CD4-positive, alpha-beta memory T cell (primary cell): ENCODE measurements at regions not wholly inside any gene's neighbourhood (a gene's known extent, or its start where the extent isn't known, plus 50 kb on each side); places are given as distances from the start of the nearest gene placed in this dataset.

Experiments used
- CTCF ChIA-PET: fragments of 350-600 bp; sonication (Branson Sonifier 250); formaldehyde crosslinking; loops from one replicate; lab custom pipeline; 2021; ENCODE audit warnings: inconsistent platforms; ENCODE audit not compliant: partially characterized antibody; lab: Charles Lee
- POLR2A ChIA-PET: fragments of 350-600 bp; sonication (Branson Sonifier 250); formaldehyde crosslinking; loops from one replicate; lab custom pipeline; 2021; ENCODE audit not compliant: partially characterized antibody; lab: Charles Lee
- DNase-seq, 5 donors: peaks; one replicate each; pipeline versions ENCODE4 v3.0.0 to v3.0.0-alpha.2; 2020 to 2022; ENCODE audit warnings: mixed read lengths in 1 of 5
- H3K27ac ChIP-seq: one replicate; pipeline ENCODE4 v1.7.0; 2013; ENCODE audit warnings: low read depth, low read length
- H3K27me3 ChIP-seq: 2 replicates; pipeline ENCODE4 v1.7.0; 2013; ENCODE audit warnings: mild to moderate bottlenecking, low read length, moderate library complexity; ENCODE audit not compliant: insufficient read depth
- H3K36me3 ChIP-seq: 2 replicates; pipeline ENCODE4 v1.7.0; 2013; ENCODE audit warnings: mild to moderate bottlenecking, low read length, moderate library complexity; ENCODE audit not compliant: insufficient read depth
- H3K4me1 ChIP-seq: 2 replicates; pipeline ENCODE4 v1.7.0; 2013; ENCODE audit warnings: mild to moderate bottlenecking, low read length, moderate library complexity; ENCODE audit not compliant: insufficient read depth
- H3K4me3 ChIP-seq, 2 donors: one replicate each; pipeline ENCODE4 v1.7.0; 2013; ENCODE audit warnings: low read length in 2 of 2, mild to moderate bottlenecking in 1 of 2
- H3K9me3 ChIP-seq, 2 donors: one replicate each; pipeline ENCODE4 v1.7.0; 2013; ENCODE audit warnings: low read length in 2 of 2, control low read depth in 1 of 2; ENCODE audit not compliant: control insufficient read depth in 1 of 2
- H3K27ac Mint-ChIP-seq, 7 donors: one replicate each; pipeline ENCODE4 v1.8.0; 2020 to 2021; ENCODE audit warnings: mixed read lengths in 7 of 7, mild to moderate bottlenecking in 6 of 7, inconsistent platforms in 3 of 7, moderate library complexity in 3 of 7
- H3K27me3 Mint-ChIP-seq, 2 donors: one replicate each; pipeline ENCODE4 v1.8.0; 2020 to 2021; ENCODE audit warnings: mixed read lengths in 2 of 2
- H3K36me3 Mint-ChIP-seq, 2 donors: one replicate each; pipeline ENCODE4 v1.8.0; 2020 to 2021; ENCODE audit warnings: mixed read lengths in 2 of 2, inconsistent platforms in 1 of 2, mild to moderate bottlenecking in 1 of 2
- H3K4me1 Mint-ChIP-seq, 4 donors: one replicate each; pipeline ENCODE4 v1.8.0; 2020 to 2021; ENCODE audit warnings: mixed read lengths in 4 of 4, mild to moderate bottlenecking in 1 of 4
- H3K4me3 Mint-ChIP-seq, 8 donors: one replicate each; pipeline ENCODE4 v1.8.0; 2020 to 2021; ENCODE audit warnings: mixed read lengths in 8 of 8, mild to moderate bottlenecking in 7 of 8, moderate library complexity in 6 of 8, inconsistent platforms in 3 of 8
- H3K9me3 Mint-ChIP-seq, 8 donors: one replicate each; pipeline ENCODE4 v1.8.0; 2020 to 2021; ENCODE audit warnings: mixed read lengths in 8 of 8, mild to moderate bottlenecking in 5 of 8, inconsistent platforms in 3 of 8, moderate library complexity in 1 of 8
- intact Hi-C: fragments of 100-400 bp; cut with micrococcal nuclease; formaldehyde crosslinking; loops from one replicate; pipeline ENCODE4 v1.15.1; 2023

DNA sequence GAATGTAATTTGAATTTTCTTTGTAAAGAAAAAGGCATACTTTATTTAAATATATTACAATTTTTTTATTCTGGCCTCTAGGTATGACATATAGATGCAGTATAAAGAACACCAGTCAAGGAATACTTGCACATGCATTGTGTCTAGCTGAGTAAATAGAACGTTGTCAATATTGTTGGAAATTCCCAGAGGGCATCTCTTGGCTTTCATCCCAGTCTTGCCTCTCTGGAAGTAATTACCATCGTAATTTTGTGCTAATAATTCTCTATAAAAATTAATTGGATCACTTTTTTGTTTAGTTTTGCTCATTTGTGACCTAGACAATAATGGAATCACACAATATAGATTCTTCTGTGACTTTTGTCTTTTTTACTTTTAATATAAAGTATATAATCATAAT is 1052.3 kb upstream of the CELF2 start:
- H3K27me3 Mint-ChIP-seq, result no peaks in the 10 kb centered on the region
- Histone ChIP-seq H3K4me1 (no peaks in the 10 kb centered on the region), H3K27ac (no peak overlapping the region), H3K4me3 (no peak overlapping the region), H3K27me3 (no peaks in the 10 kb centered on the region), H3K36me3 (no peaks in the 10 kb centered on the region), H3K9me3 (no peaks in the 10 kb centered on the region)
- intact Hi-C loops, result no loop called here
- no peak overlapping the region for H3K4me3 Mint-ChIP-seq
- H3K4me1 Mint-ChIP-seq, result no peaks in the 10 kb centered on the region
- ChIA-PET POLR2A (no interaction called here), CTCF (no interaction called here)
- DNase-seq, result no peak
- H3K36me3 Mint-ChIP-seq, result no peaks in the 10 kb centered on the region
- no peak overlapping the region for H3K27ac Mint-ChIP-seq
- H3K9me3 Mint-ChIP-seq, result peaks cover 0 to 4% (median 0%) of the 10 kb centered on the region in 8 donors

DNA sequence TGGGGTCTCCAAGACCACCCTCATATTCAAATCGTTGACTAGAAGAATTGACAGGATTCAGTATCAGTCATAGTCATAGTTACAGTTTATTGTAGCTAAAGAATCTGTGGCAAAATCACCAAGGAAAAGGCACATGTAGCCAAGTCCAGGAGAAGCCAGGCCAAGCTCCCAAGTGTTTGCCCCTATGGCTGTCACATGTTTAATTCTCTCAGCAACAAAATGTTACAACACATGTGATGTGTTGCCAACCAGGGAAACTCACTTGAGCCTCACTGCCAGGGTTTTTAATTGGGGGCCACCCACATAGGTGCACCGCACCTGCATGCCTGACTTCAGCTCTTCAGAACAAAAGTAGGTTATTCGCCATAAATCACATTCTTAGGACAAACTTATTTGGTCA is 1030.9 kb upstream of the CELF2 start:
- Mint-ChIP-seq H3K9me3 (peaks cover 0 to 10% (median 3%) of the 10 kb centered on the region in 8 donors), H3K4me3 (no peak overlapping the region), H3K4me1 (no peaks in the 10 kb centered on the region), H3K27ac (no peak overlapping the region), H3K36me3 (no peaks in the 10 kb centered on the region), H3K27me3 (peaks cover 0 to 3% of the 10 kb centered on the region in 2 donors)
- ChIA-PET CTCF (interaction anchor here (0.9 kb wide), 1 partner anchor 13 kb away, joined by 3 read pairs; no protein-coding TSS in a partner anchor), POLR2A (no interaction called here)
- Histone ChIP-seq H3K36me3 (no peaks in the 10 kb centered on the region), H3K27ac (no peak overlapping the region), H3K27me3 (no peaks in the 10 kb centered on the region), H3K4me3 (no peak overlapping the region), H3K4me1 (no peaks in the 10 kb centered on the region), H3K9me3 (no peaks in the 10 kb centered on the region)
- intact Hi-C loops, result no loop called here
- no peak for DNase-seq

DNA sequence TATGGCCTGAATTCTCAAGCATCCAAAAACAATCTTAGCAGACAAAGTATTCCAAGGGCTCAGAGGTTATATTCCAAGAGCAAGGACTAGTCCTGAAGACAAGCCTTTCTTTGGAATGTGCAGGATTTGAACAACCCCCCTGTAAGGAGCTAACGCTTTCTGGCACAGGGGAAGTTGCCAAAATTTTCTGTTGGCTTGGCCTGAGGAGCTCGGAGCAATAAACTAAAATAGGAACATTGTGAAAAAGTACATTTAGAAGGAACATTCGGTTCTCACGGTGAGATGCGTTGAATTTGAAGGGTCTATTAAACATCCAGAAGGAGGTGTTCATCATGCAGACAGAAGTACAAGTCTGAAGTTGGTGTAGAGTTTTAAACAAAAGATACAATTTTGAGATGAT is 1030.5 kb upstream of the CELF2 start:
- Histone ChIP-seq H3K9me3 (no peaks in the 10 kb centered on the region), H3K4me3 (no peak overlapping the region), H3K36me3 (no peaks in the 10 kb centered on the region), H3K27ac (no peak overlapping the region), H3K27me3 (no peaks in the 10 kb centered on the region), H3K4me1 (no peaks in the 10 kb centered on the region)
- Mint-ChIP-seq H3K4me1 (no peaks in the 10 kb centered on the region), H3K4me3 (no peak overlapping the region), H3K36me3 (no peaks in the 10 kb centered on the region), H3K9me3 (peaks cover 0 to 10% (median 3%) of the 10 kb centered on the region in 8 donors), H3K27me3 (peaks cover 0 to 3% of the 10 kb centered on the region in 2 donors), H3K27ac (no peak overlapping the region)
- CTCF ChIA-PET, result interaction anchor here (0.9 kb wide), 1 partner anchor 13 kb away, joined by 3 read pairs; no protein-coding TSS in a partner anchor
- intact Hi-C loops, result no loop called here
- POLR2A ChIA-PET, result no interaction called here
- no peak for DNase-seq

DNA sequence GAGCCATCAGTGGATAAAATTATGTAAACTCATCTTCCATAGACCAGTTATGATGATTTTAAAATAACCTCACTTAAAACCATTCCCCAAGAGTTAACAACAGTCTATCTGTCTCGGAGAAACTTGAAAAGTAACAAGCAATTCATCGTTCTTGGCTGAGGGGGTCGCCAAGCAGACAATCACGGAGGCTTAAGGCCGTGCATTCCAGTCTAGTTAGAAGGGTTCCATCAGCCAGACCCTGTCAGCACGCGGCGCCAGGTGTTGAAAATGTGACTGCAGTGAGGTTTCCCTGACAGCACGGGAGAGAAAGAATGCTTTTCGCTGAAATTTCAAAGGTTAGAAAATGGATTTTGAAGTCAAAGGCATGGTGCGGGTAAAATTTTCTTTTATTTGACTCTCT is 1025.0 kb upstream of the CELF2 start:
- intact Hi-C loops, result no loop called here
- Mint-ChIP-seq H3K9me3 (peaks cover 0 to 4% (median 0%) of the 10 kb centered on the region in 8 donors), H3K27ac (no peak overlapping the region), H3K4me1 (no peaks in the 10 kb centered on the region), H3K36me3 (no peaks in the 10 kb centered on the region), H3K4me3 (no peak overlapping the region), H3K27me3 (peaks cover 0 to 1% of the 10 kb centered on the region in 2 donors)
- H3K27ac ChIP-seq, result no peak overlapping the region
- H3K9me3 ChIP-seq, result no peaks in the 10 kb centered on the region
- DNase-seq, result no peak
- POLR2A ChIA-PET, result no interaction called here
- H3K27me3 ChIP-seq, result no peaks in the 10 kb centered on the region
- CTCF ChIA-PET, result no interaction called here
- H3K4me3 ChIP-seq, result no peak overlapping the region
- no peaks in the 10 kb centered on the region for H3K36me3 ChIP-seq
- H3K4me1 ChIP-seq, result no peaks in the 10 kb centered on the region

DNA sequence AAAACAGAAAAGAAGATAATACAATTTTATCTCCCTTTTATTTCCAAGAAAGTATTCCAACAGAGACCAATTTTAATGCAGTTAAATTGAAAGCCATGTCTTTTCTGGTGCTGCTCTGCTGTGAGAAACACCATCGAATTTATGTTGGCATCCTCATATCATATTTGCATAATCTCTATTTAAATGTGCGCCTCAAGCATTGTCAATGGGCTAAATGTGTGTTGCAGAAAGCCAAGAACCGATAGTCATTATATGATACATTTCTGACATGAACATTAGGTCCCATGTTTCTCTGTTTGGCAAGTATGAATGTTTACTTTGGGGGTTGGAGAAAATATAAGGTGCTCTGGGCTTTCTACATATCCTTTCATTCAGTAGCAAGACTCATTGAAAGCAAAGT is 1023.5 kb upstream of the CELF2 start:
- Mint-ChIP-seq H3K27ac (no peak overlapping the region), H3K27me3 (peaks cover 0 to 1% of the 10 kb centered on the region in 2 donors), H3K36me3 (no peaks in the 10 kb centered on the region), H3K4me3 (no peak overlapping the region), H3K4me1 (no peaks in the 10 kb centered on the region), H3K9me3 (peaks cover 0 to 9% (median 2%) of the 10 kb centered on the region in 8 donors)
- POLR2A ChIA-PET, result no interaction called here
- H3K9me3 ChIP-seq, result no peaks in the 10 kb centered on the region
- no peaks in the 10 kb centered on the region for H3K27me3 ChIP-seq
- DNase-seq, result no peak
- intact Hi-C loops, result no loop called here
- H3K27ac ChIP-seq, result no peak overlapping the region
- CTCF ChIA-PET, result interaction anchor here (1.0 kb wide), 1 partner anchor 9 kb away, joined by 4 read pairs; no protein-coding TSS in a partner anchor
- no peak overlapping the region for H3K4me3 ChIP-seq
- H3K4me1 ChIP-seq, result no peaks in the 10 kb centered on the region
- H3K36me3 ChIP-seq, result no peaks in the 10 kb centered on the region

DNA sequence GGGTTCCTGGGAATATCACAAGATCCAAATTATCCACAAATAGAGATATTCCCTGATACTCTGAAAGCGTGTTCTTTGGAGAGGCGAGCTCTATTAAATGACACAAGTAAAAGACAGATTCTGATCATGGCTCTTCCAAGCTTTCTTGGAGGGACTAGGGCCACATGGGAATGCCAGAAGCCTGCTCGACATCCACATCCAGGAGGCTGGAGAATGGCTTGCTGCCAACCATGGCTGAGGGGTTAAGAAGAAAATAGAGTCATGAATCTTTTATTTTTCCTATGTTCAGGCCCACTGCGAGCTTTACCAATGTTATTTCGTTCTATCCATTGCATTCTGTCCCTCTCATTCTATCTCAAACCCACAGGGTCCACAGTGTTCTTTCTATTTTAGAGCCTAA is 1018.0 kb upstream of the CELF2 start:
- no peaks in the 10 kb centered on the region for H3K36me3 Mint-ChIP-seq
- Histone ChIP-seq H3K9me3 (no peaks in the 10 kb centered on the region), H3K4me1 (no peaks in the 10 kb centered on the region), H3K36me3 (no peaks in the 10 kb centered on the region), H3K27me3 (no peaks in the 10 kb centered on the region), H3K4me3 (no peak overlapping the region), H3K27ac (no peak overlapping the region)
- H3K9me3 Mint-ChIP-seq, result peaks cover 0 to 9% (median 3%) of the 10 kb centered on the region in 8 donors
- no peak overlapping the region for H3K27ac Mint-ChIP-seq
- intact Hi-C loops, result no loop called here
- no peak for DNase-seq
- POLR2A ChIA-PET, result no interaction called here
- no peaks in the 10 kb centered on the region for H3K4me1 Mint-ChIP-seq
- CTCF ChIA-PET, result interaction anchor here (1.0 kb wide), 1 partner anchor 12 kb away, joined by 3 read pairs; no protein-coding TSS in a partner anchor
- H3K27me3 Mint-ChIP-seq, result no peaks in the 10 kb centered on the region
- H3K4me3 Mint-ChIP-seq, result no peak overlapping the region

DNA sequence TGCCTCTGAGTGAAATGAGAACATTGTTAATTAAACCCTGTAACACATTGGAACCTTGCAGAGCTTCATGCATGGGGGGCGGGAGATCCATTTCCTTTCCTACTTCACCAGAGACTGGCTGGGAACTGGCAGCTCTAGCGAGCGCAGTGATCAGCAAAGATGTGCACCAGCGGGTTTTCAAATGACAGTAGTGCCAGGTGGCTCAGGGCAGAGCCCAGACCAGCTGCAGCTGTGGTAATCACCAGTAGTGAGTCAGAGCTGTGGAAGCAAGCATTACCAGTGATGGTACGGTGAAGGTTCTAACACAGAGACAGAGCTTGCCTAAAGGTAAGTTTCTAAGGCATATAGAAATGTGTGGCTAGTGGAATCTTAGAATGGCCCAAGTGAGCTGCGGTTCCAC is 1009.7 kb upstream of the CELF2 start:
- no peak for DNase-seq
- CTCF ChIA-PET, result no interaction called here
- Mint-ChIP-seq H3K36me3 (no peaks in the 10 kb centered on the region), H3K27me3 (peaks cover 0 to 2% of the 10 kb centered on the region in 2 donors), H3K9me3 (no peaks in the 10 kb centered on the region), H3K4me3 (no peak overlapping the region), H3K4me1 (no peaks in the 10 kb centered on the region), H3K27ac (no peak overlapping the region)
- Histone ChIP-seq H3K36me3 (no peaks in the 10 kb centered on the region), H3K9me3 (no peaks in the 10 kb centered on the region), H3K4me1 (no peaks in the 10 kb centered on the region), H3K27me3 (no peaks in the 10 kb centered on the region), H3K27ac (no peak overlapping the region), H3K4me3 (no peak overlapping the region)
- POLR2A ChIA-PET, result no interaction called here
- intact Hi-C loops, result no loop called here

DNA sequence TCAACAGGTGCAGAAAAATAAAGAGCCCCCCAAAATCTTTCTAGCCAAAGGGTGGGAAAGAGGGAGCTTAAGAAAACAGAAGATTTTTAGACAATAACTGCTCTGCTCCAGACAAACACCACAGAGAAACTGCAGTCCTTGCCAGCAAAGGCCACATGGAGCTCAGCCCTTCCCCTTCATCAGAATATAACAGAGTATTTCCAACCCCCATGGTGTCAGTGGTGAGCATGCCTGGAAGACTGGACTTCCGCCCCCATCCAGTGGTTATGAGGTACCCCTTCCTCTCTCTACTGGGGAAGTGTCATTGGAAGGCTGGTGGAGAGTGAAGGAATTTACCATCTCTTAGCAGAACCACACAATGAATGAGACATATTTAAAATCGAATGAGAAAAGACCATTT is 1007.3 kb upstream of the CELF2 start:
- Histone ChIP-seq H3K9me3 (no peaks in the 10 kb centered on the region), H3K27ac (no peak overlapping the region), H3K4me1 (no peaks in the 10 kb centered on the region), H3K36me3 (no peaks in the 10 kb centered on the region), H3K4me3 (no peak overlapping the region), H3K27me3 (no peaks in the 10 kb centered on the region)
- no peaks in the 10 kb centered on the region for H3K4me1 Mint-ChIP-seq
- no peak for DNase-seq
- CTCF ChIA-PET, result no interaction called here
- intact Hi-C loops, result no loop called here
- H3K36me3 Mint-ChIP-seq, result no peaks in the 10 kb centered on the region
- H3K9me3 Mint-ChIP-seq, result no peaks in the 10 kb centered on the region
- H3K27ac Mint-ChIP-seq, result no peak overlapping the region
- peaks cover 0 to 2% of the 10 kb centered on the region in 2 donors for H3K27me3 Mint-ChIP-seq
- POLR2A ChIA-PET, result no interaction called here
- no peak overlapping the region for H3K4me3 Mint-ChIP-seq
